ENCODE measurements at regions not wholly inside any gene's neighbourhood (a gene's known extent, or its start where the extent isn't known, plus 50 kb on each side); places are given as distances from the start of the nearest gene placed in this dataset.

- TF ChIP-seq TAF7 (optimal IDR thresholded peaks at IDR 0.05; ENCODE audit: borderline replicate concordance, low read depth, low read length) (no peak), POLR2A (IDR thresholded peaks at IDR 0.05; ENCODE audit: control extremely low read depth in 1 of 2, low read depth in 2 of 2, low read length in 2 of 2) (no peak), SP4 (IDR thresholded peaks at IDR 0.05; ENCODE audit: low read length) (no peak), EGR1 (IDR thresholded peaks at IDR 0.05; ENCODE audit: borderline replicate concordance, low read depth, low read length) (no peak), TEAD4 (IDR thresholded peaks at IDR 0.05; ENCODE audit: low read depth, low read length) (no peak), EP300 (IDR thresholded peaks at IDR 0.05; ENCODE audit: borderline replicate concordance in 1 of 2, low read depth in 2 of 2, low read length in 2 of 2) (no peak)
Measured at GRCh38 chr11:100632941-100633452, 54.1 kb upstream of the ARHGAP42 start (continued).
